ENCODE measurements at regions not wholly inside any gene's neighbourhood (a gene's known extent, or its start where the extent isn't known, plus 50 kb on each side); places are given as distances from the start of the nearest gene placed in this dataset.
"Not testable (repeated sequence)": the region's sequence is repeated elsewhere in the genome, so short reads cannot be mapped to it uniquely, and the experiment has no call there.

DNA sequence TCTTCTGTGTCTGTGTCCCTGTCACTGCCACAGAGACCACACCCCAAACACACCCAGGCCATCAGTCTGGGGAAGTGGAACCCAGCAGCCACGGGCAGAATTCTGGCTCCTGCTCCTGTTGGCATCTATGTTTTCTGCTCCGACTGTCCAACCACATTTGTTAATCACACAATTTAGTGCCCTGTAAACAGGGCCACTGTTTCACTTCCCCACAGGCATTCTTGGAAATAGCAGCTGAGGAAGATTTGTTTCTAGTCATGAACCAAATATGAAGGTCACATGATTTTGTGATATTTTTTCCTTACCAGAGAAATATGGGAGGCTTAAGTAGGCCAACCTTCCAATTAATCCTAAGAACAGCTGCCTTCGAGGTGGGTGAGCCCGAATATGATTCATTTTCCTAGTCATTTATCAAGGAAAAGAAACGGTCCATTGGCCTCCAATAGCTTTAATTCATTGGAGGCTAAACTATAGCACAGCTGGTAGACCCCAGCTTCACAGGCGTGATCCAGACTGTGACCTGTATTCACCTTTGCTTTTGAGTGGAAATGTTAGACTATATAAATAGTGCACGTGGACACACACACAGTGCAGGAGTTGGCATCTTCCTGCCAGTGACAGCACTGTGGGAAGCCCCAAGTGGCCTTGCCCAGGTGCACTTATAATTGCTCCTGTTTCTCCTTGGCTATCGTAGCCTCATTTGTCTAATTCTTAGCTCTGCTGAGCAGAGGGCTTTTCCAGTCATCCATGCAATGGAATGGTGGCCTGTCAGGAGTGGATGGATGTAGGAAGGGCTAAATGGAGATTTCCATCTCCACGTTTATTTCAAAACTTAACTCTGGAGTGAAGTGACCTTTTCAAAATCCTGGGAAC is 267.9 kb downstream of the LPIN1 start:
- 56 to 59% methylated on average over 9 of the region's 9 CpGs for WGBS, 2 donors
- DNase-seq (ENCODE audit: low spot score in 2 of 2), result peak in 1 of 2 donors; percentile 22
- no peak for TF ChIP-seq POLR2A (IDR thresholded peaks at IDR 0.05)
- TF ChIP-seq, protein P1, sequence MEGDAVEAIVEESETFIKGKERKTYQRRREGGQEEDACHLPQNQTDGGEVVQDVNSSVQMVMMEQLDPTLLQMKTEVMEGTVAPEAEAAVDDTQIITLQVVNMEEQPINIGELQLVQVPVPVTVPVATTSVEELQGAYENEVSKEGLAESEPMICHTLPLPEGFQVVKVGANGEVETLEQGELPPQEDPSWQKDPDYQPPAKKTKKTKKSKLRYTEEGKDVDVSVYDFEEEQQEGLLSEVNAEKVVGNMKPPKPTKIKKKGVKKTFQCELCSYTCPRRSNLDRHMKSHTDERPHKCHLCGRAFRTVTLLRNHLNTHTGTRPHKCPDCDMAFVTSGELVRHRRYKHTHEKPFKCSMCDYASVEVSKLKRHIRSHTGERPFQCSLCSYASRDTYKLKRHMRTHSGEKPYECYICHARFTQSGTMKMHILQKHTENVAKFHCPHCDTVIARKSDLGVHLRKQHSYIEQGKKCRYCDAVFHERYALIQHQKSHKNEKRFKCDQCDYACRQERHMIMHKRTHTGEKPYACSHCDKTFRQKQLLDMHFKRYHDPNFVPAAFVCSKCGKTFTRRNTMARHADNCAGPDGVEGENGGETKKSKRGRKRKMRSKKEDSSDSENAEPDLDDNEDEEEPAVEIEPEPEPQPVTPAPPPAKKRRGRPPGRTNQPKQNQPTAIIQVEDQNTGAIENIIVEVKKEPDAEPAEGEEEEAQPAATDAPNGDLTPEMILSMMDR (IDR thresholded peaks at IDR 0.05), result no peak
- intact Hi-C loops (cut with DNase I; ENCODE audit: low total_unique reads), result no loop called here
- no peak overlapping the region for H3K4me3 ChIP-seq (ENCODE audit: low read depth, poor library complexity, severe bottlenecking)

DNA sequence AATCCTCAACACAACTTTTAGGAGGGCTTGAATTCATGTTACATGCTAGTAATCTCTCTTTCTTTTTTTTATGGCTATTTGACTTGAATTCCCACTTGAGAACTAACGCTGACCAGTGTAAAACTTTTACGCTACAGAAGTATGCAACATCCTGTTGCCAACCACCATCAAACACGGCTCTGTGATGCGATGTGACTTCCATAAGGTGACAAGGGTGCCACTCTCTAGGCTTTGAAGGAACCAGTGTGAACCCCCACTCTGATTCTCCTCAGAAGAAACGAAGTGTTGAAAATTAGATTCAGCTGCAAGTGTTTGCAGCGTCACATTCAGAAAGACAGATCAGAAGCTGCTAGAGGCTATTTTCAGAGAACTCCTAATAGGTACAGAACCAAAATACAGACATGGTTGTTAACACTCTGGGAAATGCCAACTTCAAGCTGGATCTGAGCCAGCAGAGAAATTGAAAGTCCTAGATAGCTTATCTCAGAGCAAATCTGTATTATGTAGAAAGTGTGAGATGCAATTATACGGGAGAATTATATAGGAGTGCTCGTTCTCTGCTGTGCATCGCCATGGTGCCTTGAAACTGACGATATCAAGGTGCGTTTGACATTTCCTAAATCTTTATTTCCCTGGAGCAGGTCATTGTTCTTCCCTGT is 271.2 kb downstream of the LPIN1 start:
- intact Hi-C loops (cut with DNase I; ENCODE audit: low total_unique reads), result no loop called here
- no peak for TF ChIP-seq POLR2A (IDR thresholded peaks at IDR 0.05)
- TF ChIP-seq, protein P1 (IDR thresholded peaks at IDR 0.05), result no peak
- 57 to 59% methylated on average over 11 of the region's 11 CpGs for WGBS, 2 donors
- no peak overlapping the region for H3K4me3 ChIP-seq (ENCODE audit: low read depth, poor library complexity, severe bottlenecking)
- DNase-seq (ENCODE audit: low spot score in 2 of 2), result no peak

DNA sequence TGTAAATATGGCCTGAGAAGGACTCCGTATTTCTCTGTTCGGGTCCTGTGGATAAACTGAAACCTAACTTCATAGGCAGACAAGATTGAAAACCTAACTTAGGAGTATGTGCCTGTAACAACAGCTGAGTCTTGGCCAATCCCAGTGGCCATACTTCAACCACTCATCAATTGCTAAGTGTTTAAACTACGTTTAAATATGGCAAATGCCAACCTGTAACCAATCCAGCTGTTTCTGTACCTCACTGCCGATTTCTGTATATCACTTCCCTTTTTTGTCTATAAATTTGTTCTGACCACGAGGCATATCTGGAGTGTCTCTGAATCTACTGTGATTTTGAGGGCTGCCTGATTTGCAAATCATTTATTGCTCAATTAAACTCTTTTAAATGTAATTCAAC is 272.3 kb downstream of the LPIN1 start:
- WGBS, 2 donors, result 87 to 89% methylated on average over 5 of the region's 5 CpGs
- DNase-seq (ENCODE audit: low spot score in 2 of 2); H3K4me3 ChIP-seq (ENCODE audit: low read depth, poor library complexity, severe bottlenecking); intact Hi-C loops (cut with DNase I; ENCODE audit: low total_unique reads): not testable (repeated sequence)

DNA sequence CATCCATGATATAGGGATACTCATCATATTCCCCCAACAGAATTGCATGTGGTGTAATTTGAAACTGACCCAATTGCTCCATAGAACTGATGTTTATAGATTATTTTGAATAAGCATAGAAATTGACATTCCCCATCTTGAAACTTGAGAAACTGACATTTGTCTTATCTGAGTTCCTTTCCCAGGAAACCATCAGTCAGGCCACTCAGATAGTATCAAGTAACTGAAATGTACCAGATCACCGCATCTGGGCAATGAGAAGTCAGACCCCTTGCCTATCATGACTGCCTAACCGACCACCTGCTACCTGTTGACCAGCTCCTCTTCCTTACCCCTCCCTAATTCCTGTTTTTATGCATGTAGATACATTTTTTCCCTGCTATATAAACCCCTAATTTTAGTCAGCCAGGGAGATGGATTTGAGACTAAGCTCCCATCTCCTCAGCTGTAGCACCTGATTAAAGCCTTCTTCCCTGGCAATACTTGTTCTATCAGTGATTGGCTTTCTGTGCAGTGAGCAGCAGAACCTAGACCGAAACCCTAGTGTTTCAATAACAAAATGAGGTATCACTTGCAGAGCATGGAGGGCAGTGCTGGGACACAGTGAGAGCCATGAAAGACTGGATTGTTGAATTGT is 274.5 kb downstream of the LPIN1 start:
- TF ChIP-seq POLR2A (IDR thresholded peaks at IDR 0.05), result no peak
- TF ChIP-seq, protein P1 (IDR thresholded peaks at IDR 0.05), result no peak
- H3K4me3 ChIP-seq (ENCODE audit: low read depth, poor library complexity, severe bottlenecking), result no peak overlapping the region
- intact Hi-C loops (cut with DNase I; ENCODE audit: low total_unique reads), result no loop called here
- DNase-seq (ENCODE audit: low spot score in 2 of 2), result no peak
- WGBS, 2 donors, result 94 to 100% methylated on average over 3 of the region's 3 CpGs

DNA sequence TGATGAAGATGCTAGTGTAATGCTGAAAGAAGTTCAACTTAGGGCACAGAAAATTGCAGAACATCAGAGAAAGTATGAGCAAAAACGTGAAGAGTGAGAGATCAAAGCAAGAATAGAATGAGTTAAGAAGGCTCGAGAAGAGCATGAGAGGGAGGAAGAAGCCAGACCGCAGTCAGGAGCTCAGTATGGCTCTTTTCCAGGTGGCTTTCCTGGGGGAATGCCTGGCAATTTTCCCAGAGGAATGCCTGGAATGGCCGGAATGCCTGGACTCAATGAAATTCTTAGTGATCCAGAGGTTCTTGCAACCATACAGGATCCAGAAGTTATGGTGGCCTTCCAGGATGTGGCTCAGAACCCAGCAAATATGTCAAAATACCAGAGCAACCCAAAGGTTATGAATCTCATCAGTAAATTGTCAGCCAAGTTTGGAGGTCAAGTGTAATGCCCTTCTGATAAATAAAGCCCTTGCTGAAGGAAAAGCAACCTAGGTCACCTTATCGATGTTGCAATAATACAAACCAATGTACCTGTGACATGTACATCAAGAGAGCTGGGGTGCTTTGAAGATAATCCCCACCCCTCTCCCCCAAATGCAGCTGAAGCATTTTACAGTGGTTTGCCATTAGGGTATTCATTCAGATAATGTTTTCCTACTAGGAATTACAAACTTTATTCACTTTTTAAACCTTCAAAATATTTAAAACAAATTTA is 277.9 kb downstream of the LPIN1 start:
- not testable (repeated sequence) for DNase-seq (ENCODE audit: low spot score in 2 of 2)

DNA sequence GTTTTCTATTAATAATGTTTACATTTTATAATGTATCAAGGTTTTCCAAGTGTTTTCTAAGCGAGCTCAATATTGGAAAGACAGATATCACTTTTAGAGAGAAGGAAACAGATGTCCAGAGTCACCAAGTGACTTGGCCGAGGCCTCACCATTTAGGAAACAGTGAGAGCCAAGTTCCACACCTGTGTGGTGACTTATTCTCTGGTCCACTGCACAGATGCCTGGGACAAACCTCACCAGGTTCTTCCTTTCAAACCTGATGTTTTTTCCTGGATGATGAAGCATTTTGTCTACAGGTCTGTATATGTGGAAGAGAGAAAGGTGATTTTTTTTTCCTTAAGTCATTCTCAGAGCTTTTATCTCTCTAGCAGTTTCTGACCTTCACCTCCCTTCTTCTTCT is 280.7 kb downstream of the LPIN1 start:
- H3K4me3 ChIP-seq (ENCODE audit: low read depth, poor library complexity, severe bottlenecking), result no peak overlapping the region
- no peak for DNase-seq (ENCODE audit: low spot score in 2 of 2)
- intact Hi-C loops (cut with DNase I; ENCODE audit: low total_unique reads), result no loop called here
- TF ChIP-seq, protein P1 (IDR thresholded peaks at IDR 0.05), result no peak
- no peak for TF ChIP-seq POLR2A (IDR thresholded peaks at IDR 0.05)
- 78 to 90% methylated on average over 2 of the region's 2 CpGs for WGBS, 2 donors

More for the DNA sequence above, 277.9 kb downstream of the LPIN1 start:
- intact Hi-C loops (cut with DNase I; ENCODE audit: low total_unique reads); H3K4me3 ChIP-seq (ENCODE audit: low read depth, poor library complexity, severe bottlenecking): not testable (repeated sequence)
- 40 to 43% methylated on average over 5 of the region's 5 CpGs for WGBS, 2 donors
